HEK293 (cell line): ENCODE measurements at regions not wholly inside any gene's neighbourhood (a gene's known extent, or its start where the extent isn't known, plus 50 kb on each side); places are given as distances from the start of the nearest gene placed in this dataset.

Experiments
- CTCF ChIA-PET: fragments of 350-600 bp; formaldehyde crosslinking; extraction: SDS; loops from one replicate; lab custom pipeline; 2021; ENCODE audit warnings: antibody characterized with exemption; lab: Yijun Ruan, JAX
- POLR2A ChIA-PET: fragments of 300-600 bp; formaldehyde crosslinking; extraction: SDS; loops from one replicate; lab custom pipeline; 2020; ENCODE audit warnings: antibody characterized with exemption, inconsistent platforms; lab: Yijun Ruan, JAX
- H3K27ac ChIP-seq: fragments of 200-500 bp; sonication (Bioruptor generic); 2 replicates; pipeline ENCODE4 v1.5.1; 2014; ENCODE audit warnings: low read depth, low read length, control low read depth, inconsistent platforms; ENCODE audit errors: extremely low read depth
- H3K36me3 ChIP-seq, 2 experiments: fragments of 200-500 bp in 1 of 2; sonication (Bioruptor generic) in 1 of 2; 1 replicate in 1 of 2; 2 replicates in 1 of 2; pipeline ENCODE4 v1.5.1; 2014 to 2017; ENCODE audit warnings: inconsistent platforms in 2 of 2, low read length in 2 of 2; ENCODE audit not compliant: control insufficient read depth in 2 of 2, insufficient read depth in 1 of 2
- H3K4me1 ChIP-seq: fragments of 200-500 bp; sonication (Bioruptor generic); 2 replicates; pipeline ENCODE4 v1.5.1; 2014; ENCODE audit warnings: mild to moderate bottlenecking, low read length, inconsistent platforms; ENCODE audit not compliant: control insufficient read depth, insufficient read depth
- H3K4me3 ChIP-seq: 2 replicates; pipeline ENCODE4 v1.5.1; 2011; ENCODE audit warnings: low read depth, mild to moderate bottlenecking, control low read depth, low read length, moderate library complexity
- H3K9me3 ChIP-seq: fragments of 200-500 bp; sonication (Bioruptor generic); 2 replicates; pipeline ENCODE4 v1.5.1; 2014; ENCODE audit warnings: low read depth, low read length, inconsistent platforms; ENCODE audit not compliant: control insufficient read depth, insufficient read depth
- KLF1 ChIP-seq: fragments of 450-650 bp; formaldehyde crosslinking; IDR thresholded peaks from 2 replicates; pipeline ENCODE4 v1.5.1; 2016; ENCODE audit warnings: missing biosample characterization, missing genetic modification characterization
- SP7 ChIP-seq: fragments of 450-650 bp; formaldehyde crosslinking; IDR thresholded peaks from 2 replicates; pipeline ENCODE4 v1.5.1; 2016; ENCODE audit warnings: missing biosample characterization, missing genetic modification characterization
- WT1 ChIP-seq: fragments of 450-650 bp; formaldehyde crosslinking; IDR thresholded peaks from 2 replicates; pipeline ENCODE4 v1.5.1; 2016; ENCODE audit warnings: missing biosample characterization, missing genetic modification characterization
- ZBTB17 ChIP-seq: fragments of 450-650 bp; formaldehyde crosslinking; IDR thresholded peaks from 2 replicates; pipeline ENCODE4 v1.5.1; 2016; ENCODE audit warnings: missing biosample characterization, missing genetic modification characterization
- ZBTB26 ChIP-seq: fragments of 450-650 bp; formaldehyde crosslinking; optimal IDR thresholded peaks from 2 replicates; pipeline ENCODE3; 2016; ENCODE audit warnings: missing biosample characterization, mild to moderate bottlenecking, missing genetic modification characterization
- ZNF202 ChIP-seq: fragments of 450-650 bp; formaldehyde crosslinking; IDR thresholded peaks from 2 replicates; pipeline ENCODE4 v1.5.1; 2016; ENCODE audit warnings: missing biosample characterization, missing genetic modification characterization, borderline replicate concordance
- ZNF266 ChIP-seq: fragments of 450-650 bp; formaldehyde crosslinking; IDR thresholded peaks from 2 replicates; pipeline ENCODE4 v1.5.1; 2016; ENCODE audit warnings: missing biosample characterization, missing genetic modification characterization, low read depth
- ZNF354C ChIP-seq: fragments of 450-650 bp; formaldehyde crosslinking; IDR thresholded peaks from 2 replicates; pipeline ENCODE4 v1.5.1; 2016; ENCODE audit warnings: missing biosample characterization, missing genetic modification characterization, low read depth, borderline replicate concordance
- ZNF404 ChIP-seq: fragments of 450-650 bp; formaldehyde crosslinking; IDR thresholded peaks from 2 replicates; pipeline ENCODE4 v1.5.1; 2017; ENCODE audit warnings: missing biosample characterization, missing genetic modification characterization
- ZNF518A ChIP-seq: fragments of 450-650 bp; formaldehyde crosslinking; conservative IDR thresholded peaks from 2 replicates; pipeline ENCODE4 v1.5.1; 2016; ENCODE audit warnings: low read depth, missing biosample characterization, missing genetic modification characterization
- ZNF544 ChIP-seq: fragments of 450-650 bp; formaldehyde crosslinking; IDR thresholded peaks from 2 replicates; pipeline ENCODE4 v1.5.0; 2017; ENCODE audit warnings: missing biosample characterization, missing genetic modification characterization
- ZNF560 ChIP-seq: fragments of 450-650 bp; formaldehyde crosslinking; IDR thresholded peaks from 2 replicates; pipeline ENCODE4 v1.5.1; 2017; ENCODE audit warnings: missing biosample characterization, missing genetic modification characterization, borderline replicate concordance
- ZNF561 ChIP-seq: fragments of 450-650 bp; IDR thresholded peaks from 2 replicates; pipeline ENCODE4 v1.5.1; 2018; ENCODE audit warnings: missing biosample characterization, missing genetic modification characterization, borderline replicate concordance
- ZNF596 ChIP-seq: fragments of 450-650 bp; IDR thresholded peaks from 2 replicates; pipeline ENCODE4 v1.5.0; 2018; ENCODE audit warnings: missing biosample characterization, mild to moderate bottlenecking, missing genetic modification characterization, moderate library complexity
- ZNF621 ChIP-seq: fragments of 450-650 bp; formaldehyde crosslinking; IDR thresholded peaks from 2 replicates; pipeline ENCODE4 v1.5.1; 2017; ENCODE audit warnings: missing biosample characterization, missing genetic modification characterization
- ZNF664 ChIP-seq: fragments of 450-650 bp; formaldehyde crosslinking; IDR thresholded peaks from 2 replicates; pipeline ENCODE4 v1.5.1; 2016; ENCODE audit warnings: missing biosample characterization, missing genetic modification characterization
- ZNF785 ChIP-seq: fragments of 450-650 bp; formaldehyde crosslinking; IDR thresholded peaks from 2 replicates; pipeline ENCODE4 v1.5.1; 2016; ENCODE audit warnings: missing biosample characterization, missing genetic modification characterization
- ZNF792 ChIP-seq: fragments of 450-650 bp; formaldehyde crosslinking; IDR thresholded peaks from 2 replicates; pipeline ENCODE4 v1.5.1; 2016; ENCODE audit warnings: missing biosample characterization, missing genetic modification characterization
- ZSCAN30 ChIP-seq: fragments of 450-650 bp; IDR thresholded peaks from 2 replicates; pipeline ENCODE4 v1.5.1; 2018; ENCODE audit warnings: missing biosample characterization, mild to moderate bottlenecking, missing genetic modification characterization, moderate library complexity
- TF ChIP-seq, protein P1 (sequence below): fragments of 450-650 bp; formaldehyde crosslinking; IDR thresholded peaks from 2 replicates; pipeline ENCODE4; 2016; ENCODE audit warnings: missing biosample characterization, missing genetic modification characterization

- ChIA-PET CTCF (no interaction called here), POLR2A (no interaction called here)
- no peak for TF ChIP-seq ZSCAN30 (tag by site-specific recombination)
- TF ChIP-seq SP7, result no peak
- no peak for TF ChIP-seq ZNF785 (tag by site-specific recombination)
- Histone ChIP-seq H3K4me3 (no peak overlapping the region), H3K27ac (no peak overlapping the region), H3K9me3 (no peaks in the 10 kb centered on the region), H3K36me3 (no peaks in the 10 kb centered on the region), H3K4me1 (no peaks in the 10 kb centered on the region)
Measured at GRCh38 chr3:80445641-80446040, 677.8 kb upstream of the ROBO1 start.

- H3K36me3 ChIP-seq, result no peaks in the 10 kb centered on the region
- H3K4me3 ChIP-seq, result no peak overlapping the region
- TF ChIP-seq, protein P1, sequence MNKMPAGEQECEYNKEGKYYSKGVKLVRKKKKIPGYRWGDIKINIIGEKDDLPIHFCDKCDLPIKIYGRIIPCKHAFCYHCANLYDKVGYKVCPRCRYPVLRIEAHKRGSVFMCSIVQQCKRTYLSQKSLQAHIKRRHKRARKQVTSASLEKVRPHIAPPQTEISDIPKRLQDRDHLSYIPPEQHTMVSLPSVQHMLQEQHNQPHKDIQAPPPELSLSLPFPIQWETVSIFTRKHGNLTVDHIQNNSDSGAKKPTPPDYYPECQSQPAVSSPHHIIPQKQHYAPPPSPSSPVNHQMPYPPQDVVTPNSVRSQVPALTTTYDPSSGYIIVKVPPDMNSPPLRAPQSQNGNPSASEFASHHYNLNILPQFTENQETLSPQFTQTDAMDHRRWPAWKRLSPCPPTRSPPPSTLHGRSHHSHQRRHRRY, result no peak
- TF ChIP-seq ZNF621 (tag by site-specific recombination) (no peak), ZNF354C (tag by site-specific recombination) (no peak), ZNF266 (tag by site-specific recombination) (no peak), ZBTB17 (tag by site-specific recombination) (no peak), ZNF664 (tag by site-specific recombination) (no peak), ZNF792 (tag by site-specific recombination) (no peak), ZNF596 (tag by site-specific recombination) (no peak), ZNF544 (tag by site-specific recombination) (no peak), ZNF560 (no peak), WT1 (tag by site-specific recombination) (no peak), ZNF202 (tag by site-specific recombination) (no peak), ZNF518A (tag by site-specific recombination) (no peak), ZNF404 (tag by site-specific recombination) (no peak), KLF1 (tag by site-specific recombination) (no peak), ZNF561 (tag by site-specific recombination) (no peak), ZBTB26 (no peak)
- H3K9me3 ChIP-seq, result no peaks in the 10 kb centered on the region
- H3K4me1 ChIP-seq, result no peaks in the 10 kb centered on the region
- CTCF ChIA-PET, result no interaction called here
- POLR2A ChIA-PET, result no interaction called here
- H3K27ac ChIP-seq, result no peak overlapping the region
Measured at GRCh38 chr3:80445053-80445452, 677.3 kb upstream of the ROBO1 start.
